ENCODE measurements at regions not wholly inside any gene's neighbourhood (a gene's known extent, or its start where the extent isn't known, plus 50 kb on each side); places are given as distances from the start of the nearest gene placed in this dataset.

DNA sequence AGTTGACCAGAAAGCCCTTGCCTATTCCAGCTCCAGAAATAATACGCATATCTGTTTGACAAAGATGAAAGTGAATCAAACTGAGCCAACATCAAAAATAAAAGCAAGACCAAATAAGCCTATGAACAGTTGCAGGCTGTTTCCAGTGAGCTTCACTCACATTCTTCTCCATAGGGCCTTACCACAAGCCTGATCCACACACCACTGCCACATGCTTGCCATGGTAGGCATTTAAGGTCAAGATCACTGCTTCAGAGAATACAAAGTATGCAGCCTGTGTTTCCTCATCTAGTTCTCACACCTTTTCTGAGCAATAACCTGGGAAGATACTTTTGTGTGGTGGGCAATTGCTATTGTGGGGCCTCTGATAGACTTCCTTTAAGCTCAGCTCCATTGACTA lies 1060.2 kb downstream of the CDH11 start:
- Histone ChIP-seq H3K27me3 (ENCODE audit: insufficient read depth, poor library complexity, severe bottlenecking) (no peaks in the 10 kb centered on the region), H3K4me3 (replicated peaks; ENCODE audit: insufficient read depth, low read length) (no peak overlapping the region), H3K27ac (replicated peaks) (no peak overlapping the region)
- TF ChIP-seq, protein P1, sequence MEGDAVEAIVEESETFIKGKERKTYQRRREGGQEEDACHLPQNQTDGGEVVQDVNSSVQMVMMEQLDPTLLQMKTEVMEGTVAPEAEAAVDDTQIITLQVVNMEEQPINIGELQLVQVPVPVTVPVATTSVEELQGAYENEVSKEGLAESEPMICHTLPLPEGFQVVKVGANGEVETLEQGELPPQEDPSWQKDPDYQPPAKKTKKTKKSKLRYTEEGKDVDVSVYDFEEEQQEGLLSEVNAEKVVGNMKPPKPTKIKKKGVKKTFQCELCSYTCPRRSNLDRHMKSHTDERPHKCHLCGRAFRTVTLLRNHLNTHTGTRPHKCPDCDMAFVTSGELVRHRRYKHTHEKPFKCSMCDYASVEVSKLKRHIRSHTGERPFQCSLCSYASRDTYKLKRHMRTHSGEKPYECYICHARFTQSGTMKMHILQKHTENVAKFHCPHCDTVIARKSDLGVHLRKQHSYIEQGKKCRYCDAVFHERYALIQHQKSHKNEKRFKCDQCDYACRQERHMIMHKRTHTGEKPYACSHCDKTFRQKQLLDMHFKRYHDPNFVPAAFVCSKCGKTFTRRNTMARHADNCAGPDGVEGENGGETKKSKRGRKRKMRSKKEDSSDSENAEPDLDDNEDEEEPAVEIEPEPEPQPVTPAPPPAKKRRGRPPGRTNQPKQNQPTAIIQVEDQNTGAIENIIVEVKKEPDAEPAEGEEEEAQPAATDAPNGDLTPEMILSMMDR (IDR thresholded peaks at IDR 0.05; ENCODE audit: insufficient read depth, low read length) = no peak
- TF ChIP-seq, protein P2, sequence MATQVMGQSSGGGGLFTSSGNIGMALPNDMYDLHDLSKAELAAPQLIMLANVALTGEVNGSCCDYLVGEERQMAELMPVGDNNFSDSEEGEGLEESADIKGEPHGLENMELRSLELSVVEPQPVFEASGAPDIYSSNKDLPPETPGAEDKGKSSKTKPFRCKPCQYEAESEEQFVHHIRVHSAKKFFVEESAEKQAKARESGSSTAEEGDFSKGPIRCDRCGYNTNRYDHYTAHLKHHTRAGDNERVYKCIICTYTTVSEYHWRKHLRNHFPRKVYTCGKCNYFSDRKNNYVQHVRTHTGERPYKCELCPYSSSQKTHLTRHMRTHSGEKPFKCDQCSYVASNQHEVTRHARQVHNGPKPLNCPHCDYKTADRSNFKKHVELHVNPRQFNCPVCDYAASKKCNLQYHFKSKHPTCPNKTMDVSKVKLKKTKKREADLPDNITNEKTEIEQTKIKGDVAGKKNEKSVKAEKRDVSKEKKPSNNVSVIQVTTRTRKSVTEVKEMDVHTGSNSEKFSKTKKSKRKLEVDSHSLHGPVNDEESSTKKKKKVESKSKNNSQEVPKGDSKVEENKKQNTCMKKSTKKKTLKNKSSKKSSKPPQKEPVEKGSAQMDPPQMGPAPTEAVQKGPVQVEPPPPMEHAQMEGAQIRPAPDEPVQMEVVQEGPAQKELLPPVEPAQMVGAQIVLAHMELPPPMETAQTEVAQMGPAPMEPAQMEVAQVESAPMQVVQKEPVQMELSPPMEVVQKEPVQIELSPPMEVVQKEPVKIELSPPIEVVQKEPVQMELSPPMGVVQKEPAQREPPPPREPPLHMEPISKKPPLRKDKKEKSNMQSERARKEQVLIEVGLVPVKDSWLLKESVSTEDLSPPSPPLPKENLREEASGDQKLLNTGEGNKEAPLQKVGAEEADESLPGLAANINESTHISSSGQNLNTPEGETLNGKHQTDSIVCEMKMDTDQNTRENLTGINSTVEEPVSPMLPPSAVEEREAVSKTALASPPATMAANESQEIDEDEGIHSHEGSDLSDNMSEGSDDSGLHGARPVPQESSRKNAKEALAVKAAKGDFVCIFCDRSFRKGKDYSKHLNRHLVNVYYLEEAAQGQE (IDR thresholded peaks at IDR 0.05; ENCODE audit: insufficient replicate concordance, low read depth) = no peak
- TF ChIP-seq SPI1 (IDR thresholded peaks at IDR 0.05; ENCODE audit: borderline replicate concordance, low read depth) (no peak), POLR2AphosphoS5 (IDR thresholded peaks at IDR 0.05; ENCODE audit: low read depth) (no peak), GABPA (IDR thresholded peaks at IDR 0.05; ENCODE audit: low read depth) (no peak)
- DNase-seq (ENCODE audit: low read depth in 1 of 2, low spot score in 1 of 2) = no peak

DNA sequence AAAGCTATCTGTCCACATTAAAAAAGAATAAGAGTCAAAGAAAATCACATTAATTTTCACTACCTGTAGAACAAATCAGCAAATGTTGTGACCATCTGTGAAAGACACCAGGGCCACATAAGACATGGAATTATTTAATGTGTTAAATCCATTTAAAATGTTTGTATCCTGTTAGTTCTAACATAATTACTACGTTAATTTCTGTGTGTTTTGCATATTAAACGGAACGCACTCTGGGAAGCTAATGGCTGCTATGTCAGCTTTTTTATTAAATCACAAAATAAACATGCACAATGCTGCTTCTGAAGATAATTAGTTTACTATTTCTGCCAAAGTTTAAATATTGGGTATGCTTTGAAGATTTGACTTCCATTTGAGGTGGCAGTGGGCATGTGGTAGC lies 1061.2 kb downstream of the CDH11 start:
- no peaks in the 10 kb centered on the region for H3K27me3 ChIP-seq (ENCODE audit: insufficient read depth, poor library complexity, severe bottlenecking)
- no peak overlapping the region for H3K4me3 ChIP-seq (replicated peaks; ENCODE audit: insufficient read depth, low read length)
- TF ChIP-seq SPI1 (IDR thresholded peaks at IDR 0.05; ENCODE audit: borderline replicate concordance, low read depth) (no peak), GABPA (IDR thresholded peaks at IDR 0.05; ENCODE audit: low read depth) (no peak), POLR2AphosphoS5 (IDR thresholded peaks at IDR 0.05; ENCODE audit: low read depth) (no peak)
- TF ChIP-seq, protein P2 (IDR thresholded peaks at IDR 0.05; ENCODE audit: insufficient replicate concordance, low read depth) = no peak
- TF ChIP-seq, protein P1 (IDR thresholded peaks at IDR 0.05; ENCODE audit: insufficient read depth, low read length) = no peak
- no peak overlapping the region for H3K27ac ChIP-seq (replicated peaks)
- DNase-seq (ENCODE audit: low read depth in 1 of 2, low spot score in 1 of 2) = no peak

DNA sequence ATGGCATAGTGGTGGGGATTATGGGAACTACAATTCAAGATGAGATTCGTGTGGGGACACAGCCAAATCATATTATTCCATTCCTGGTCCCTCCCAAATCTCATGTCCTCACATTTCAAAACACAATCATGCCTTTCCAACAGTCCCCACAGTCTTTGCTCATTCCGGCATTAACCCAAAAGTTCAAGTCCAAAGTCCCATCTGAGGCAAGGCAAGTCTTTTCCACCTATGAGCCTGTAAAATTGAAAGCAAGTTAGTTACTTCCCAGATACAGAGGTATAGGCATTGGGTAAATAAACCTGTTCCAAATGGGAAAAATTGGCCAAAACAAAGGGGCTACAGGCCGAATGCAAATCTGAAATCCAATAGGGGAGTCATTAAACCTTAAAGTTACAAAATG lies 1063.2 kb downstream of the CDH11 start:
- no peak for DNase-seq (ENCODE audit: low read depth in 1 of 2, low spot score in 1 of 2)
- H3K27me3 ChIP-seq (ENCODE audit: insufficient read depth, poor library complexity, severe bottlenecking) = no peaks in the 10 kb centered on the region
- no peak overlapping the region for H3K4me3 ChIP-seq (replicated peaks; ENCODE audit: insufficient read depth, low read length)
- TF ChIP-seq POLR2AphosphoS5 (IDR thresholded peaks at IDR 0.05; ENCODE audit: low read depth) = no peak
- TF ChIP-seq, protein P1 (IDR thresholded peaks at IDR 0.05; ENCODE audit: insufficient read depth, low read length) = no peak
- no peak for TF ChIP-seq GABPA (IDR thresholded peaks at IDR 0.05; ENCODE audit: low read depth)
- TF ChIP-seq, protein P2 (IDR thresholded peaks at IDR 0.05; ENCODE audit: insufficient replicate concordance, low read depth) = no peak
- no peak for TF ChIP-seq SPI1 (IDR thresholded peaks at IDR 0.05; ENCODE audit: borderline replicate concordance, low read depth)
- H3K27ac ChIP-seq (replicated peaks) = no peak overlapping the region

All from HL-60 (cell line).